Effector memory CD4-positive, alpha-beta T cell (primary cell): ENCODE measurements at regions not wholly inside any gene's neighbourhood (a gene's known extent, or its start where the extent isn't known, plus 50 kb on each side); places are given as distances from the start of the nearest gene placed in this dataset.
"Not testable (repeated sequence)": the region's sequence is repeated elsewhere in the genome, so short reads cannot be mapped to it uniquely, and the experiment has no call there.

Source experiments
- DNase-seq, 3 donors: peaks; one replicate each; pipeline ENCODE4 v3.0.0-alpha.2; 2020
- H3K27ac ChIP-seq: 2 replicates; pipeline ENCODE4 v1.7.0; 2013; ENCODE audit warnings: mild to moderate bottlenecking, low read length, moderate library complexity; ENCODE audit not compliant: insufficient read depth, poor library complexity, severe bottlenecking
- H3K27me3 ChIP-seq: replicated peaks from 2 replicates; pipeline ENCODE4 v1.7.0; 2013; ENCODE audit warnings: mild to moderate bottlenecking, low read length; ENCODE audit not compliant: insufficient read depth, control insufficient read depth, poor library complexity, severe bottlenecking
- H3K36me3 ChIP-seq: 2 replicates; pipeline ENCODE4 v1.7.0; 2013; ENCODE audit warnings: mild to moderate bottlenecking, low read length, moderate library complexity; ENCODE audit not compliant: control insufficient read depth, insufficient read depth
- H3K4me1 ChIP-seq: 2 replicates; pipeline ENCODE4 v1.7.0; 2013; ENCODE audit warnings: low read length, mild to moderate bottlenecking; ENCODE audit not compliant: control insufficient read depth, insufficient read depth, poor library complexity, severe bottlenecking
- H3K4me3 ChIP-seq: 2 replicates; pipeline ENCODE4 v1.7.0; 2013; ENCODE audit warnings: low read length, low read depth, mild to moderate bottlenecking; ENCODE audit not compliant: insufficient read depth, poor library complexity, severe bottlenecking
- H3K9me3 ChIP-seq: 2 replicates; pipeline ENCODE4 v1.7.0; 2013; ENCODE audit warnings: mild to moderate bottlenecking, low read length, moderate library complexity; ENCODE audit not compliant: control insufficient read depth

DNA sequence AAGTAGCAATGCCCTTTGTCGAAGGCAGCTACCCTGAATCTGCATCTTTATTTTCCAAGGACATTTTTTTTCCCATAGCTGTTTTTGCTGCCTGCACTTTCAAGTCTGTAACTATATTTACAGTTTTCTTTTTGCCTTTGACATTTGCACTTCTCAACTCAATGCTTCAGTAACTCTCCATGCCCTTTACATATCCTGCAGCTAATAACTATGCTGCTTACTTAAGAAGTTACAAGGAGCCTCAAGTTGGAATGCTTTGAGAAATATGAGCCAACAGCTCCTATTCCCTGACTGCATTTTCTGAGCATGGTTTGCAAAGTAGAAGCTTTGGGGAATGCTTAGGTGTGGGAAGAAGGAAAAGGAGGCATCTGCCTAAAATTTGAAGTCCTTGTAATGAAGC is 194.8 kb upstream of the TRPC7 start:
- Histone ChIP-seq H3K27ac (no peak overlapping the region), H3K4me1 (no peaks in the 10 kb centered on the region), H3K36me3 (no peaks in the 10 kb centered on the region), H3K9me3 (no peaks in the 10 kb centered on the region), H3K27me3 (no peaks in the 10 kb centered on the region), H3K4me3 (no peak overlapping the region)
- no peak for DNase-seq

DNA sequence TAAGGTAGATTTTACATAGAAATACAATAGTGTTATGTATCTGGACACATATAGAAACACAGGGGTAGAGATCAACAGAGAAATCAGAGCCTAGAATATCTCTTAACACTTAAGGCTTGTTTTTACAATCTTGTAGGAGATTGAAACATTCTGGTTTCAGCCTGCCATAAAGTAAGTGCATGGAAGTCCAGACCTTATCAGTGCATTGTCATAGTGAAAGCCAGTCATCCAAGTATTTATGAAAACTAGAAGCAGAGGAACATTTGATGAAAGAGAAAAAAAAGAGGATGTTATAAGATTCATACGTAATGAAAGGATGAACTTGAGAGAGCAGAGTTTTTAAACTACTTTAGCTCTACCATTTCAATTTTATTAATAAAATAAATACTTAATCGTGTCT is 194.3 kb upstream of the TRPC7 start:
- H3K4me1 ChIP-seq = no peaks in the 10 kb centered on the region
- no peak for DNase-seq

DNA sequence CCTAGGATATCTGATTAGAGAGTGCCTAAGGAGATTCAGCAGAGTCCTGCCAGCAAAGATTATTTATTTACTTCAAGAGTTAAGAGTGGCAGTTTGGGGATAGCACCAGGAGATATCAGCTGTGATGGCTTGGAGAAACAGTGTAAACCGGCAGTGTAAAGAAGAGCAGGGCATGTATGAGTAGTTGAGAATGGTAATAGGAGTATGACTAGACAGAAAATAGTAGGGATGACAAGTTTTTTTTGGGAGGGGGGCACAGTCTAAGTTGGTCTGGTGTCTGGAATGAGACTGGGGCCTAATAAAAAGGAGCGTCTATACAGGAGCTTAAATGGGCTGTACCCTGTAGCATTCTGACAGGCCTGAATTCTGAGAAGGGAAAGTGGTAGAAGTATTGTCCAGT is 181.8 kb upstream of the TRPC7 start:
- not testable (repeated sequence) for DNase-seq, H3K27me3 ChIP-seq, H3K4me3 ChIP-seq, H3K4me1 ChIP-seq, H3K27ac ChIP-seq, H3K9me3 ChIP-seq, H3K36me3 ChIP-seq

More for the DNA sequence above, 194.3 kb upstream of the TRPC7 start:
- Histone ChIP-seq H3K27me3 (no peaks in the 10 kb centered on the region), H3K4me3 (no peak overlapping the region), H3K36me3 (no peaks in the 10 kb centered on the region), H3K27ac (no peak overlapping the region), H3K9me3 (no peaks in the 10 kb centered on the region)

DNA sequence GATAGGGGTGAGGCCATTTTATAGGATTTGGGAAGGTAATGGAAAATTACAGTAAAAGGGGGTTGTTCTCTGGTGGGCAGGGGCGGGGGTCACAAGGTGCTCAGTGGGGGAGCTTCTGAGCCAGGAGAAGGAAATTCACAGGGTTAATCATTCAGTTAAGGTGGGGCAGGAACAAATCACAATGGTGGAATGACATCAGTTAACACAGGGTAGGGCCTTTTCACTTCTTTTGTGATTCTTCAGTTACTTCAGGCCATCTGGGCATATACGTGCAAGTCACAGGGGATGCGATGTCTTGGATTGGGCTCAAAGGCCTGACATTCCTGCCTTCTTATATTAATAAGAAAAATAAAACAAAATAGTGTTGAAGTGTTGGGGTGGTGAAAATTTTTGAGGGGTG is 181.1 kb upstream of the TRPC7 start:
- H3K4me3 ChIP-seq, DNase-seq, H3K27ac ChIP-seq: not testable (repeated sequence)

DNA sequence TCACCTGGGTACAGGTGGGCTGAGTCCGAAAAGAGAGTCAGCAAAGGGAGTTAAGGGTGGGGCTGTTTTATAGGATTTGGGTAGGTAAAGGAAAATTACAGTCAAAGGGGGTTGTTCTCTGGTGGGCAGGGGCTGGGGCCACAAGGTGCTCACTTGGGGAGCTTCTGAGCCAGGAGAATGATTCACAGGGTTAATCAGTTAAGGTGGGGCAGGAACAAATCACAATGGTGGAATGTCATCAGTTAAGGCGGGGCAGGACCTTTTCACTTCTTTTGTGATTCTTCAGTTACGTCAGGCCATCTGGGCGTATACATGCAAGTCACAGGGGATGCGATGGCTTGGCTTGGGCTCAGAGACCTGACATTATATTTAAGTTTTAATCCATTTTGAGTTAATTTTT is 179.7 kb upstream of the TRPC7 start:
- H3K9me3 ChIP-seq, H3K4me3 ChIP-seq, DNase-seq, H3K27me3 ChIP-seq, H3K36me3 ChIP-seq, H3K27ac ChIP-seq, H3K4me1 ChIP-seq: not testable (repeated sequence)

More for the DNA sequence above, 181.1 kb upstream of the TRPC7 start:
- not testable (repeated sequence) for H3K9me3 ChIP-seq, H3K36me3 ChIP-seq, H3K27me3 ChIP-seq, H3K4me1 ChIP-seq

DNA sequence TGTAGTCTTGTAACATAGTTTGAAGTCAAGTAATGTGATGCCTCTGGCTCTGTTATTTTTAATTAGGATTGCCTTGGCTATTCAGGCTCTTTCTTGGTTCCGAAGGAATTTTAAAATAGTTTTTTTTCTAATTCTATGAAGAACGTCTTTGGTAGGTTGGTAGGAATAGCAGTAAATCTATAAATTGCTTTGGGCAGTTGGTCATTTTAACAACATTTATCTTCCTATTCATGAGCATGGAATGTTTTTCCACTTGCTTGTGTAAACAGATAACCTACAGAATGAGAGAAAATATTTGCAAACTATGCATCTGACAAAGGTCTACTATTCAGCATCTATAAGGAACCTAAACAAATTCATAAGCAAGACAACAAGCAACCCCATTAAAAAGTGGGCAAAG is 173.2 kb upstream of the TRPC7 start:
- H3K4me3 ChIP-seq = no peak overlapping the region
- no peaks in the 10 kb centered on the region for H3K27me3 ChIP-seq
- no peaks in the 10 kb centered on the region for H3K36me3 ChIP-seq
- no peaks in the 10 kb centered on the region for H3K9me3 ChIP-seq
- DNase-seq = no peak
- no peak overlapping the region for H3K27ac ChIP-seq
- no peaks in the 10 kb centered on the region for H3K4me1 ChIP-seq

DNA sequence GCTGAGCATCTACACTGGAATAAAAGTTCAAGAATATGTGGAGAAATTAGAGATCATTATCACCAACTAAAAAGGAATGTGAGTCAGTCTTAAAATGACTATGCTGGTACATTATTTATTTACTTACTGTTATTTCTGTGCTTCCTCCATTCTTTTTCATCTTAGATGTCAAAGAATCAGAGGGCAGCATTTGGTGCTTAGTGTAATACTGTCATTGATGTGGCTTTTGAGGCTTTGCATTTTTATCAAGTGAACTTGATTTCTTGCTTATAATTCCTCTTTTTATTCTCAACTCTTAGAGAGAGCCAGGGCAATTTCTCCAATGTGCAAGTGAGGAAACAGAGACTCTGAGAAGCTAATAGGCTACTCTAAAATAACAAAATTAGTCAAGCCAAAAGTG is 163.7 kb upstream of the TRPC7 start:
- H3K9me3 ChIP-seq = no peaks in the 10 kb centered on the region
- H3K27me3 ChIP-seq = no peaks in the 10 kb centered on the region
- no peak overlapping the region for H3K4me3 ChIP-seq
- H3K27ac ChIP-seq = no peak overlapping the region
- no peaks in the 10 kb centered on the region for H3K4me1 ChIP-seq
- H3K36me3 ChIP-seq = no peaks in the 10 kb centered on the region
- DNase-seq = no peak

DNA sequence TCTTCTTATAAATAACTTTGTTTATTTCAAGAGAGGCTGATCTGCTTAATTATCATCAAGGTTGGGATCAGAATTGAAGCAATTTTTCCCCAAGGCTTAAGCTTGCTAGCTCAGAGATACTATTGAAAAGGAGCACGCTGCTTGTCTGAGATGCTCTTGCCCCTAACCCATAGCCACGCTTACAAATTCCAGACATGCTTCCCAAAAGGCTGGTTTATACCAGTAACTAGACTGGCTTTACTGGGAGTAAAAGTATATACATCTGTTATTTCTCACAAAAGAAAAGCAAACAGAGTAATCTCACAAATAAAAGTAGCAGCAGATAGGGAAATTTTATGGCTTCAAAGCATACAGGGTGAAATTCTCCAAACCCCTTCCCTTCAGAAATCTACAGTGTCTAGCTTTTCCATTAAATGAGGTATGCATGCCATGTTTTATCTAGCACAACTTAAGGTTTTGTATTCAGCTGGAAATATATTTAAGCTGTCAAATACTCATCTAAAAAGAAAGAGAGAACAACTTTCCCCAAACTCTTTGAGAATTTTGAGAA is 163.2 kb upstream of the TRPC7 start:
- Histone ChIP-seq H3K27ac (no peak overlapping the region), H3K36me3 (no peaks in the 10 kb centered on the region), H3K9me3 (no peaks in the 10 kb centered on the region), H3K4me1 (no peaks in the 10 kb centered on the region), H3K27me3 (no peaks in the 10 kb centered on the region), H3K4me3 (no peak overlapping the region)
- no peak for DNase-seq

DNA sequence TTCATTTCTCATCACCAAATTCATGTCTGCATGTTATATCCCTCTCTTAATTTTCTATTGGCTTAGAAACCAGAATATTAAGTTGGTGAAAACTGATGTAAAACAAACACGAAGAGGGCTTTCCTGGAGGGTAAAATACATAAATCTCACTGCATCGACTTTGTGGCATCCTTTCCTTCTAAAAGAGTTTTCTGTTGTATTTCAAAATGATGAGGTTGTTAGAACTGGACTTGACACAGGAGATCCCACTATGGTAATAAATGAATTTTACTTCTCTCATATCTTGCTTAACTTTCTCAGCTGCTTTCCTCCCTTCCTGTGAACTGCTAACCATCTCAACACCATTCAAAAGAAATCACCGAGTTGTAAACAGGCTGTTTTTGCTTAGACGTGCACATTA is 162.0 kb upstream of the TRPC7 start:
- Histone ChIP-seq H3K9me3 (no peaks in the 10 kb centered on the region), H3K27me3 (no peaks in the 10 kb centered on the region), H3K4me1 (no peaks in the 10 kb centered on the region), H3K4me3 (no peak overlapping the region), H3K36me3 (no peaks in the 10 kb centered on the region), H3K27ac (no peak overlapping the region)
- DNase-seq = no peak

DNA sequence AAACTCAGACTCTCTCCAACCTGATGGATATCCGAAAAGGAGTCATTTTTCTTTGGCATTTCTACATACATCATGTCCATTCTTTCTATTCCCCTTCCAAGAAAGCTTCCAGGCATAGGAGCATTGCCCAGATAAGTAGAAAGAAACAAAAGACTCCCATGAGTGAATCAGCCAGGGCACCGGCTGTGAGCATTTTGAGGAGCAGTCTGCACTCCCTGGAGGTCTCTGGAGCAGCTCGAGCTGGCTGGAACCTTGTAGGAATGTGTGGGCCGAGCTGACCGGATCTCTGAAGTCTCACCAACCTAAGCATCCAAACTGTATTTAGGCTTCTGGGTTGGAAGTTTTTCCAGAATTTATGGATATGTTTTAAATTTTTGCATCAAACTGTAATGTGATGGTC is 161.4 kb upstream of the TRPC7 start:
- no peaks in the 10 kb centered on the region for H3K27me3 ChIP-seq

DNA sequence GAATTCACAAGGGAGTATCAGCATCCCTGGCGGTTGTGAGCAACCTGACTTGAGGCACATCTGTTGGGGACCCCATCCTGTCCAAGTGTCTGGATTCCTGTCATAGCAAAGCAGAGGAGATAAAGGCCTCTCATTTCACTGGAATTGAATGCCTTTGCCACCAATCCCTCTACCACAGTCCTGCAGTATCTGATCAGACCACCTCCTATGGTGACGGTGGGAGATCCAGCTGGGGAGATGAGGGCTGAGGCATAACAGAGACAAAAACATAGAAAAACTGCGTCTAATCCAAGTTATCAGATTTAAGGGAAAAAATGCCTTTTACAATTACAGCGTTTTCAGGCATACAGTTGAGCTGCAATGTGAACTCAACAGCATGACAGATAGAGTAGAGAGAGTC is 160.7 kb upstream of the TRPC7 start:
- no peaks in the 10 kb centered on the region for H3K9me3 ChIP-seq
- H3K27me3 ChIP-seq = no peaks in the 10 kb centered on the region
- H3K4me3 ChIP-seq = no peak overlapping the region
- DNase-seq = no peak
- no peaks in the 10 kb centered on the region for H3K36me3 ChIP-seq
- H3K27ac ChIP-seq = no peak overlapping the region
- no peaks in the 10 kb centered on the region for H3K4me1 ChIP-seq

More for the DNA sequence above, 161.4 kb upstream of the TRPC7 start:
- H3K9me3 ChIP-seq = no peaks in the 10 kb centered on the region
- DNase-seq = no peak
- no peaks in the 10 kb centered on the region for H3K4me1 ChIP-seq
- no peaks in the 10 kb centered on the region for H3K36me3 ChIP-seq
- no peak overlapping the region for H3K4me3 ChIP-seq
- no peak overlapping the region for H3K27ac ChIP-seq
